HepG2 (cell line): ENCODE measurements at regions not wholly inside any gene's neighbourhood (a gene's known extent, or its start where the extent isn't known, plus 50 kb on each side); places are given as distances from the start of the nearest gene placed in this dataset.

Source experiments
- ATAC-seq: fragments of 200-7000 bp; cut with Tn5 transposase; 3 replicates; pipeline ENCODE4 v1.9.1; 2020; ENCODE audit warnings: mild to moderate bottlenecking, moderate library complexity
- BruUV-seq: library from RNA; stranded (reverse); fragments of 400-500 nt; replicated peaks from 2 replicates; lab custom pipeline; 2021; lab: Mats Ljungman, UMichigan
- CTCF ChIA-PET: fragments of 300-600 bp; formaldehyde crosslinking; extraction: SDS; loops from one replicate; lab custom pipeline; 2021; ENCODE audit warnings: low total read pairs, inconsistent platforms, low intra/inter-chr PET ratio; lab: Yijun Ruan, JAX
- POLR2A ChIA-PET: fragments of 350-600 bp; sonication (Branson Sonifier 250); formaldehyde crosslinking; loops from one replicate; lab custom pipeline; 2020; ENCODE audit warnings: antibody characterized with exemption, inconsistent platforms; lab: Yijun Ruan, JAX
- DNase-seq: peaks from one replicate; pipeline ENCODE4 v3.0.0-alpha.2; 2015; ENCODE audit warnings: low spot score
- FAIRE-seq: peaks from 3 replicates; lab custom pipeline; 2011; peaks lifted over from hg19 to GRCh38; lab: Jason Lieb, UNC
- H2AFZ ChIP-seq: one replicate; pipeline ENCODE4 v1.6.1; 2011; ENCODE audit warnings: low read length, inconsistent platforms
- H3K27ac ChIP-seq: fragments of 300-600 bp; 3 replicates; pipeline ENCODE4 v1.8.0; 2011; ENCODE audit warnings: mixed run types, mild to moderate bottlenecking, mixed read lengths, low read length, inconsistent platforms; ENCODE audit not compliant: insufficient read depth; ENCODE audit errors: extremely low read length
- H3K27me3 ChIP-seq, 2 experiments: fragments of 200-600 bp in 1 of 2; 2 replicates in 1 of 2; 3 replicates in 1 of 2; pipeline versions ENCODE4 v1.6.0 to v1.8.0; 2011; ENCODE audit warnings: low read length in 2 of 2, mild to moderate bottlenecking in 2 of 2, moderate library complexity in 2 of 2, inconsistent platforms in 1 of 2; ENCODE audit not compliant: insufficient read depth in 2 of 2, control insufficient read depth in 1 of 2
- H3K36me3 ChIP-seq, 2 experiments: fragments of 200-600 bp in 1 of 2; replicated peaks in 1 of 2; 2 replicates in 1 of 2; 3 replicates in 1 of 2; pipeline versions ENCODE4 v1.5.1 to v1.8.0; 2011; ENCODE audit warnings: low read length in 2 of 2, inconsistent platforms in 1 of 2; ENCODE audit not compliant: insufficient read depth in 2 of 2, control insufficient read depth in 1 of 2
- H3K4me1 ChIP-seq: 2 replicates; pipeline ENCODE4 v1.5.1; 2012; ENCODE audit warnings: low read length, inconsistent platforms; ENCODE audit not compliant: insufficient read depth
- H3K4me2 ChIP-seq: 2 replicates; pipeline ENCODE4 v1.6.0; 2011; ENCODE audit warnings: low read depth, low read length, inconsistent platforms
- H3K4me3 ChIP-seq, 3 experiments: fragments of 200-600 bp in 1 of 3; sonication (generic), shearing (Covaris generic) in 1 of 3; replicated peaks in 1 of 3; 2 replicates each; pipeline ENCODE4 v1.5.1; 2011 to 2016; ENCODE audit warnings: low read length in 3 of 3, inconsistent platforms in 2 of 3, low read depth in 2 of 3, mild to moderate bottlenecking in 2 of 3, control low read depth in 1 of 3, mixed read lengths in 1 of 3; ENCODE audit not compliant: insufficient read depth in 1 of 3
- H3K79me2 ChIP-seq: one replicate; pipeline ENCODE4 v1.6.1; 2011; ENCODE audit warnings: low read length, inconsistent platforms; ENCODE audit not compliant: insufficient read depth
- H3K9ac ChIP-seq: 2 replicates; pipeline ENCODE4 v1.6.0; 2011; ENCODE audit warnings: mild to moderate bottlenecking, low read depth, low read length, inconsistent platforms; ENCODE audit not compliant: insufficient read depth
- H3K9me3 ChIP-seq: 2 replicates; pipeline ENCODE4 v1.5.1; 2012; ENCODE audit warnings: mild to moderate bottlenecking, low read length
- H4K20me1 ChIP-seq: 2 replicates; pipeline ENCODE4 v1.6.0; 2011; ENCODE audit warnings: inconsistent platforms, mild to moderate bottlenecking, low read length, moderate library complexity; ENCODE audit not compliant: insufficient read depth
- CBFB ChIP-seq: sonication (generic); formaldehyde crosslinking; IDR thresholded peaks from 2 replicates; pipeline ENCODE4 v1.4.0; 2020; ENCODE audit warnings: missing genetic modification reagents
- DNMT1 ChIP-seq: sonication (generic); formaldehyde crosslinking; IDR thresholded peaks from 2 replicates; pipeline ENCODE4 v1.5.1; 2020; ENCODE audit warnings: mild to moderate bottlenecking, missing genetic modification reagents
- EEA1 ChIP-seq: sonication (generic); formaldehyde crosslinking; IDR thresholded peaks from 2 replicates; pipeline ENCODE4 v1.5.1; 2020; ENCODE audit warnings: mild to moderate bottlenecking, missing genetic modification reagents, borderline replicate concordance
- KAT7 ChIP-seq: IDR thresholded peaks from 2 replicates; pipeline ENCODE4 v1.6.1; 2018; ENCODE audit warnings: borderline replicate concordance, missing compliant biosample characterization
- MTF2 ChIP-seq: sonication (generic); formaldehyde crosslinking; IDR thresholded peaks from 2 replicates; pipeline ENCODE4 v1.5.0; 2020; ENCODE audit warnings: missing genetic modification reagents, borderline replicate concordance
- NR2F6 ChIP-seq, 2 experiments: IDR thresholded peaks; 2 replicates each; pipeline ENCODE4 v1.6.1; 2016; ENCODE audit warnings: antibody characterized with exemption in 1 of 2, mild to moderate bottlenecking in 1 of 2
- REL ChIP-seq: sonication (generic); formaldehyde crosslinking; conservative IDR thresholded peaks from 2 replicates; pipeline ENCODE4 v1.8.0; 2022; ENCODE audit warnings: mild to moderate bottlenecking, missing genetic modification reagents, moderate library complexity
- ZNF3 ChIP-seq: IDR thresholded peaks from 2 replicates; pipeline ENCODE4 v1.7.0; 2017; ENCODE audit warnings: inconsistent platforms
- ZNF34 ChIP-seq: sonication (generic); formaldehyde crosslinking; IDR thresholded peaks from 2 replicates; pipeline ENCODE4 v1.4.0; 2020; ENCODE audit warnings: mild to moderate bottlenecking, missing genetic modification reagents, borderline replicate concordance
- ZSCAN22 ChIP-seq: sonication (generic); formaldehyde crosslinking; IDR thresholded peaks from 2 replicates; pipeline ENCODE4 v1.4.0; 2020; ENCODE audit warnings: mild to moderate bottlenecking, missing genetic modification reagents
- WGBS: methylation state at CpG from one replicate; pipeline ENCODE4 v1.1.6; 2017; ENCODE audit warnings: low lambda C conversion rate; 5-methylcytosine and 5-hydroxymethylcytosine counted together
- in situ Hi-C: cut with HindIII; loops from 2 replicates; pipeline ENCODE4 v1.10.0; 2017; ENCODE audit warnings: low pct_unique_long_range_greater_than_20kb; ENCODE audit not compliant: extremely low pct_ligation_motif_present
- intact Hi-C: fragments of 100-400 bp; cut with micrococcal nuclease; formaldehyde crosslinking; loops from one replicate; pipeline ENCODE4 v1.10.0; 2022; ENCODE audit not compliant: unreplicated experiment
- TF ChIP-seq, protein P1 (sequence below): sonication (generic); formaldehyde crosslinking; conservative IDR thresholded peaks from 2 replicates; pipeline ENCODE4 v1.4.0; 2020; ENCODE audit warnings: missing genetic modification reagents

- Histone ChIP-seq H3K36me3 (no peaks in the 10 kb centered on the region), H3K9me3 (no peaks in the 10 kb centered on the region), H3K9ac (no peak overlapping the region), H4K20me1 (no peaks in the 10 kb centered on the region), H3K27me3 (peaks cover 0 to 12% of the 10 kb centered on the region in 2 experiments; a peak in 1 of 5 replicates), H3K79me2 (no peaks in the 10 kb centered on the region), H3K4me2 (no peak overlapping the region), H3K27ac (no peak overlapping the region), H3K4me1 (no peaks in the 10 kb centered on the region), H3K4me3 (no peak overlapping the region), H2AFZ (no peak overlapping the region)
- BruUV-seq: no TSS peak
- ChIA-PET CTCF (no interaction called here), POLR2A (no interaction called here)
- TF ChIP-seq KAT7 (CRISPR knock-in tag): no peak
- TF ChIP-seq REL (CRISPR knock-in tag): no peak
- no peak for TF ChIP-seq NR2F6 (IDR thresholded peaks at IDR 0.05)
- no peak for TF ChIP-seq NR2F6 (CRISPR knock-in tag; IDR thresholded peaks at IDR 0.05)
- no peak for TF ChIP-seq MTF2 (CRISPR knock-in tag)
- FAIRE-seq (no peak), ATAC-seq (no peak), DNase-seq (no peak)
- in situ Hi-C loops (no loop called here), intact Hi-C loops (no loop called here)
- 2% methylated on average over 4 of the region's 4 CpGs for WGBS
Measured at GRCh38 chr3:54065586-54065985, 56.8 kb upstream of the CACNA2D3 start.

GRCh38 chr3:54065140-54065539, 57.2 kb upstream of the CACNA2D3 start:
- Histone ChIP-seq H4K20me1 (no peaks in the 10 kb centered on the region), H3K9ac (no peak overlapping the region), H3K9me3 (no peaks in the 10 kb centered on the region), H3K27me3 (peaks cover 0 to 7% of the 10 kb centered on the region in 2 experiments; a peak in 1 of 5 replicates), H3K4me1 (no peaks in the 10 kb centered on the region), H3K36me3 (no peaks in the 10 kb centered on the region), H3K79me2 (no peaks in the 10 kb centered on the region), H3K4me3 (no peak overlapping the region), H3K27ac (no peak overlapping the region), H2AFZ (no peak overlapping the region), H3K4me2 (no peak overlapping the region)
- in situ Hi-C loops: no loop called here
- WGBS: 3% methylated on average over 4 of the region's 4 CpGs
- TF ChIP-seq EEA1 (CRISPR knock-in tag) (no peak), ZNF3 (CRISPR knock-in tag) (no peak), ZSCAN22 (CRISPR knock-in tag) (no peak), MTF2 (CRISPR knock-in tag) (no peak), CBFB (CRISPR knock-in tag) (no peak), ZNF34 (no peak), DNMT1 (CRISPR knock-in tag) (no peak)
- TF ChIP-seq, protein P1, sequence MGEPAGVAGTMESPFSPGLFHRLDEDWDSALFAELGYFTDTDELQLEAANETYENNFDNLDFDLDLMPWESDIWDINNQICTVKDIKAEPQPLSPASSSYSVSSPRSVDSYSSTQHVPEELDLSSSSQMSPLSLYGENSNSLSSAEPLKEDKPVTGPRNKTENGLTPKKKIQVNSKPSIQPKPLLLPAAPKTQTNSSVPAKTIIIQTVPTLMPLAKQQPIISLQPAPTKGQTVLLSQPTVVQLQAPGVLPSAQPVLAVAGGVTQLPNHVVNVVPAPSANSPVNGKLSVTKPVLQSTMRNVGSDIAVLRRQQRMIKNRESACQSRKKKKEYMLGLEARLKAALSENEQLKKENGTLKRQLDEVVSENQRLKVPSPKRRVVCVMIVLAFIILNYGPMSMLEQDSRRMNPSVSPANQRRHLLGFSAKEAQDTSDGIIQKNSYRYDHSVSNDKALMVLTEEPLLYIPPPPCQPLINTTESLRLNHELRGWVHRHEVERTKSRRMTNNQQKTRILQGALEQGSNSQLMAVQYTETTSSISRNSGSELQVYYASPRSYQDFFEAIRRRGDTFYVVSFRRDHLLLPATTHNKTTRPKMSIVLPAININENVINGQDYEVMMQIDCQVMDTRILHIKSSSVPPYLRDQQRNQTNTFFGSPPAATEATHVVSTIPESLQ (CRISPR knock-in tag): no peak
- CTCF ChIA-PET: no interaction called here
- POLR2A ChIA-PET: no interaction called here
- FAIRE-seq (no peak), DNase-seq (no peak), ATAC-seq (no peak)
- intact Hi-C loops: no loop called here
- no TSS peak for BruUV-seq
